ENCODE measurements at regions not wholly inside any gene's neighbourhood (a gene's known extent, or its start where the extent isn't known, plus 50 kb on each side); places are given as distances from the start of the nearest gene placed in this dataset.
"Not testable (repeated sequence)": the region's sequence is repeated elsewhere in the genome, so short reads cannot be mapped to it uniquely, and the experiment has no call there.

GRCh38 chr10:108051218-108051617 is 886.7 kb upstream of the SORCS1 start:
- Histone ChIP-seq H3K4me3 (no peak overlapping the region), H3K4me1 (replicated peaks in 1 of 2) (no peaks in the 10 kb centered on the region), H3K27ac (no peak overlapping the region)
- WGBS, 10 experiments: 24 to 100% (median 83%) methylated on average over 1 to 2 of the region's 2 CpGs; no CpG with 5 or more reads in 2 of the 10 experiments
- in situ Hi-C loops (cut with MboI; ENCODE audit: low pct_unique_long_range_greater_than_20kb in 2 of 9, low sequenced_read_pairs in 9 of 9, unreplicated experiment in 9 of 9): no loop called here
- no peak for ATAC-seq (replicated peaks in 6 of 8)

- in situ Hi-C loops (cut with MboI; ENCODE audit: low pct_unique_long_range_greater_than_20kb in 2 of 9, low sequenced_read_pairs in 9 of 9, unreplicated experiment in 9 of 9): no loop called here
- H3K4me3 ChIP-seq: no peak overlapping the region
- 0 to 83% (median 63%) methylated on average over 1 of the region's 1 CpG; no CpG with 5 or more reads in 5 of the 10 experiments for WGBS, 10 experiments
- H3K27ac ChIP-seq: no peak overlapping the region
- H3K4me1 ChIP-seq (replicated peaks in 1 of 2): no peaks in the 10 kb centered on the region
- ATAC-seq (replicated peaks in 6 of 8): no peak
Observed at GRCh38 chr10:108050626-108051025, 886.1 kb upstream of the SORCS1 start.

GRCh38 chr10:108049668-108050067 is 885.2 kb upstream of the SORCS1 start:
- WGBS, 10 experiments: 91 to 100% (median 100%) methylated on average over 1 of the region's 1 CpG; no CpG with 5 or more reads in 4 of the 10 experiments

GRCh38 chr10:108048898-108049297 is 884.4 kb upstream of the SORCS1 start:
- ATAC-seq (replicated peaks in 6 of 8): no peak
- 20 to 100% (median 75%) methylated on average over 1 to 2 of the region's 2 CpGs; no CpG with 5 or more reads in 4 of the 10 experiments for WGBS, 10 experiments
- Histone ChIP-seq H3K27ac (no peak overlapping the region), H3K4me3 (no peak overlapping the region), H3K4me1 (replicated peaks in 1 of 2) (no peaks in the 10 kb centered on the region)
- in situ Hi-C loops (cut with MboI; ENCODE audit: low pct_unique_long_range_greater_than_20kb in 2 of 9, low sequenced_read_pairs in 9 of 9, unreplicated experiment in 9 of 9): no loop called here

More at GRCh38 chr10:108049668-108050067, 885.2 kb upstream of the SORCS1 start:
- in situ Hi-C loops (cut with MboI; ENCODE audit: low pct_unique_long_range_greater_than_20kb in 2 of 9, low sequenced_read_pairs in 9 of 9, unreplicated experiment in 9 of 9): no loop called here
- Histone ChIP-seq H3K4me3 (no peak overlapping the region), H3K27ac (no peak overlapping the region), H3K4me1 (replicated peaks in 1 of 2) (no peaks in the 10 kb centered on the region)
- no peak for ATAC-seq (replicated peaks in 6 of 8)

DNA sequence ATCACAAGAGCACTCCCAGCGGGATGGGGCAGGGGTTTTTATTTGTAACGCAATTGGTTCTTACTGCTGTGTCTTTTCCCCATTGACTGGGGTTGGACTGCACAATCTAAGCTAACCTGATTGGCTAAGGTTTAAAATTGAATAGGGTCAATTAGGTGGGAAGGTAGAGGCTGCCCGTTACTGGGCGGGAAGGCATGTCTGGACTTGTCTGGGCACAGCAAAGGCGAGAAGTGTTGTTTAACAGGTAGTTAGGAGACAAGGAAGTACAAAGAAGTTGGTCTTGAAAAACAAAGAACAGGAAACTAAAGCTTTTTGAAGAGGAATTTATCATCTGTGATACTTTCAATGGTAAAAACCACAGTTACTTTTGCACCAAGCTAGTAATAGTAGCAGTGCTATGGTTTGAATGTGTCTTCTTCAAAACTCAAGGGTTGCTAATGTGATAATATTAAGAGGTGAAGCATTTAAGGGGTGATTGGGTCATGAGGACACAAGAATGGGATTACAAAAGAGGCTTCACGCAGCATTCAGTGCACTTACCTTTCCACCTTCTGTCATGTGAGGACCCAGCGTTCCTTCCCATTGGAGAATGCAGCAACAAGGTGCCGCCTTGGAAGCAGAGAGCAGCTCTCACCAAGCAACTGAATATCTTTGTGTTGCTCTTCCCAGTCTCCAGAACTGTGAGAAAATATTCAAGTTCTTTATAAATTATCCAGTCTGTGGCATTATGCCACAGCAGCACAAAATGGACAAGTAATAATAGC is 875.5 kb upstream of the SORCS1 start:
- no peak for ATAC-seq (replicated peaks in 6 of 8)
- Histone ChIP-seq H3K4me1 (replicated peaks in 1 of 2) (peaks cover 0 to 3% of the 10 kb centered on the region in 2 donors), H3K4me3 (no peak overlapping the region), H3K27ac (no peak overlapping the region)
- WGBS, 10 experiments: 35 to 100% (median 68%) methylated on average over 1 to 8 of the region's 8 CpGs; no CpG with 5 or more reads in 2 of the 10 experiments
- in situ Hi-C loops (cut with MboI; ENCODE audit: low pct_unique_long_range_greater_than_20kb in 2 of 9, low sequenced_read_pairs in 9 of 9, unreplicated experiment in 9 of 9): no loop called here

DNA sequence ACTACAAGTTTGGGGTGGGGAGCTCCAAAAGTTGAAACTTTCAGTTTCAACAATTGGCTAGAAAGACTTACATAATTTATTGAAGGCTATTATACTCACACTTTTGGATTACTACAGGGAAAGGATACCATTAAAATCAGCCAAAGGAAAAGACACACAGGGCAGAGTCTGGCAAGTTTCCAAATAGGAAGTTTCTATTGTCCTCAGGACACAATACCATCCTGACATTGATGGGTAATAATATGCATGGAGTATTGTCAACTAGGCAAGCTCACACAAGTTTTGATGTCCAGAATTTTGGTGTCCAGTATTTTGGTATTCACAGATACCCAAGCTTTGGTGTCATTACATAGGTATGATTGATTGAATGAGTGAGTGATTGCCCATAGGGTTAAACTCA is 872.6 kb upstream of the SORCS1 start:
- no peak for ATAC-seq (replicated peaks in 6 of 8)
- Histone ChIP-seq H3K4me1 (replicated peaks in 1 of 2) (peaks cover 0 to 3% of the 10 kb centered on the region in 2 donors), H3K27ac (no peak overlapping the region), H3K4me3 (no peak overlapping the region)
- in situ Hi-C loops (cut with MboI; ENCODE audit: low pct_unique_long_range_greater_than_20kb in 2 of 9, low sequenced_read_pairs in 9 of 9, unreplicated experiment in 9 of 9): no loop called here

DNA sequence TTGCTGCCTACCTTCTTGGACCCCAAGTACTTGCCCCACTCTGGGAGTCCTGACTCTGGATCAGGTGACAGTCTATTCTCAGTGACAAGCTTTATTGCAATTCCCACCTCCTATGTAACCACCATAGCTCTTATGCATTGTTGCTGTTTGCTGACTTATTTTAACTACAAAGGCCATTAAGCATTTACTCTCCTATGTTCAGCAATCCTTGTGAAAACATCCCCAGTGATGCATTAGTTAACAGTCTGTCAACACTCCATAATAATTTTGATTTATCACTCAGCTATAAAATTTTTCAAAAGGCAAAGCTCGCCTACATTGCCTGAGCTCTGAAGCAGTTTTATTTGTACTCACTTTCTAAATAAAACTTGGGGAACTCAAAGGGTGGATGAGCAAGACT is 871.8 kb upstream of the SORCS1 start:
- in situ Hi-C loops (cut with MboI; ENCODE audit: low pct_unique_long_range_greater_than_20kb in 2 of 9, low sequenced_read_pairs in 9 of 9, unreplicated experiment in 9 of 9): no loop called here
- H3K4me1 ChIP-seq (replicated peaks in 1 of 2): peaks cover 0 to 3% of the 10 kb centered on the region in 2 donors
- H3K27ac ChIP-seq: no peak overlapping the region
- WGBS, 10 experiments: 17 to 100% (median 53%) methylated on average over 1 of the region's 1 CpG
- peak in 5 of 8 experiments; percentile 18 to 80 (median 25) for ATAC-seq (replicated peaks in 6 of 8)
- no peak overlapping the region for H3K4me3 ChIP-seq

DNA sequence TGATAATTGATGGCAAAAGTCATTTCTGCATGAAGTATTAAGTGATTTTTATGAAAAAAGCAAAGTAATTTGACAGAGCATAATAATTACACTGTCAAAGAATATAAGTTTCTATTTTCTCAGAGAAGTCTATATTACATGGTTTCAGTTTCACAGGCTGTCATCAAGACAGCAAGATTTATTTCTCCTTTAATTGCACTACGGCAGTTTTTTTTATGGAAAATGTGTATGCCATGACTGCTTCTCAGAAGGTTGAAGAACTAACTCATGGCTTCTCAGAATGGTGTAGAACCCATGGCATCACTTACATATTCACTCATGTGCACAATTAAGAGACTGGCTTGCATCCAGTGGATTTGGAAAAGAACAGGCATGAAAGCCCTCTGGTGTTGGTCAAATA is 870.3 kb upstream of the SORCS1 start:
- Histone ChIP-seq H3K4me3 (no peak overlapping the region), H3K4me1 (replicated peaks in 1 of 2) (peaks cover 0 to 3% of the 10 kb centered on the region in 2 donors), H3K27ac (no peak overlapping the region)
- in situ Hi-C loops (cut with MboI; ENCODE audit: low pct_unique_long_range_greater_than_20kb in 2 of 9, low sequenced_read_pairs in 9 of 9, unreplicated experiment in 9 of 9): no loop called here
- WGBS, 10 experiments: 0 to 100% (median 73%) methylated on average over 1 of the region's 1 CpG; no CpG with 5 or more reads in 4 of the 10 experiments
- ATAC-seq (replicated peaks in 6 of 8): peak in 1 of 8 experiments; percentile 82

- WGBS, 10 experiments: 0 to 86% (median 50%) methylated on average over 1 to 3 of the region's 3 CpGs; no CpG with 5 or more reads in 2 of the 10 experiments
- in situ Hi-C loops (cut with MboI; ENCODE audit: low pct_unique_long_range_greater_than_20kb in 2 of 9, low sequenced_read_pairs in 9 of 9, unreplicated experiment in 9 of 9); H3K4me3 ChIP-seq; H3K4me1 ChIP-seq (replicated peaks in 1 of 2); H3K27ac ChIP-seq; ATAC-seq (replicated peaks in 6 of 8): not testable (repeated sequence)
Observed at GRCh38 chr10:108033518-108033917, 869.0 kb upstream of the SORCS1 start.

DNA sequence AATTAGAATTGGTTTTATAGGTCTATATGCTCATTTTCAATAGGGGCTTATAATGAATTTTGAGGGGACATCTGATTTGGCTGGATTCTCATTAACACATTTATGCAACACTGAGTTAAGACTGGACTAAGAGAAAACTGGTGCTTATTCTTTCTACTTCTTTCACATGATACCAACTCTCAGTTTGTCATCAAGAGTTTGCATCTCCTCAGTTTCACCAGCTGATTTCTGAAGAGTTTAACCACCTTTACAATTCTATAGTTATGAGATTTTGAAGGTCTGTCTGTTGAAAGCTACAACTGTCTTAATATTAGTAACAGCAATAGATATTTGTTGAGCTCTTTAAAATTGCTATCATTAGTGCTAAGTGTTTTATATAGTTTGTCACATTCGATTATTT is 867.0 kb upstream of the SORCS1 start:
- H3K27ac ChIP-seq: no peak overlapping the region
- peaks cover 0 to 2% of the 10 kb centered on the region in 2 donors for H3K4me1 ChIP-seq (replicated peaks in 1 of 2)
- in situ Hi-C loops (cut with MboI; ENCODE audit: low pct_unique_long_range_greater_than_20kb in 2 of 9, low sequenced_read_pairs in 9 of 9, unreplicated experiment in 9 of 9): no loop called here
- ATAC-seq (replicated peaks in 6 of 8): no peak
- H3K4me3 ChIP-seq: no peak overlapping the region
- WGBS, 10 experiments: 0 to 100% (median 63%) methylated on average over 1 of the region's 1 CpG; no CpG with 5 or more reads in 2 of the 10 experiments

- 60 to 100% (median 96%) methylated on average over 1 of the region's 1 CpG; no CpG with 5 or more reads in 4 of the 10 experiments for WGBS, 10 experiments
- Histone ChIP-seq H3K4me3 (no peak overlapping the region), H3K27ac (no peak overlapping the region), H3K4me1 (replicated peaks in 1 of 2) (no peaks in the 10 kb centered on the region)
- in situ Hi-C loops (cut with MboI; ENCODE audit: low pct_unique_long_range_greater_than_20kb in 2 of 9, low sequenced_read_pairs in 9 of 9, unreplicated experiment in 9 of 9): no loop called here
- ATAC-seq (replicated peaks in 6 of 8): peak in 1 of 8 experiments; percentile 46
Observed at GRCh38 chr10:108014902-108015177, 850.3 kb upstream of the SORCS1 start.

DNA sequence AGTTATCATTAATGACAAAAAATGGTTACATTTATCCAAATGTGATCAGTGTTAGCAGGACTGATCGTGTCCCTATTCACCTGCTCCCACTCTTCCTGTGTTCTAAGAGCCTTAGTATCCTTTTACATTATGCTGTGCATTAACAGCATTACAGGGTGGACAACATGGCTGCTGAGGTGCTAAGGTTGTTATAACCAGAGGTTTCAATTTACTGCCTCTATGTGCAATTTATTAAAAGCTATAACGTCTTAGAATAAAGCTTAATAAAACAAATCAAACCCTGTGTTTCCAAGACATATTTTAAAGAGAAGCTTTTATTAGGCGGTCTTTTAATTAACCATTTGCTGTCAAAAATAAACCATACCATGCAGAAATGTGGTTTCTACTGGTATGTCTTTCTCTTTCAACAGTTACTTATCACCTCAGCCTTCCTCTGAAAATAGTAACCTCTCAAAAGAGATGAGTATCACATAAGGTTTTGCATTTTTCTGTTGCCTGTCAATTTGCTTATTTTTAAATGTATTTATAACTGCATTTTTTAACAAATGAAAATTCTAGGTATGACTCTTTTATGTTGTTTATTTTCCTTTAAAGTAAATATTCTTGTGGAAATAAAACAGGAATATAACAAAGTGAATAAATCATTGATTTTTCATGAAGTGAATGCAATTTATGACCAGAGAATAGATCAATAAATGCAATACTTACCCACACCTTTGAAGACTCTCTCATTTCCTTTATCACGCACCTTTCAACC is 849.8 kb upstream of the SORCS1 start:
- Histone ChIP-seq H3K27ac (no peak overlapping the region), H3K4me1 (replicated peaks in 1 of 2) (no peaks in the 10 kb centered on the region), H3K4me3 (no peak overlapping the region)
- no peak for ATAC-seq (replicated peaks in 6 of 8)
- WGBS, 10 experiments: 18 to 100% (median 77%) methylated on average over 1 to 4 of the region's 4 CpGs
- in situ Hi-C loops (cut with MboI; ENCODE audit: low pct_unique_long_range_greater_than_20kb in 2 of 9, low sequenced_read_pairs in 9 of 9, unreplicated experiment in 9 of 9): no loop called here

DNA sequence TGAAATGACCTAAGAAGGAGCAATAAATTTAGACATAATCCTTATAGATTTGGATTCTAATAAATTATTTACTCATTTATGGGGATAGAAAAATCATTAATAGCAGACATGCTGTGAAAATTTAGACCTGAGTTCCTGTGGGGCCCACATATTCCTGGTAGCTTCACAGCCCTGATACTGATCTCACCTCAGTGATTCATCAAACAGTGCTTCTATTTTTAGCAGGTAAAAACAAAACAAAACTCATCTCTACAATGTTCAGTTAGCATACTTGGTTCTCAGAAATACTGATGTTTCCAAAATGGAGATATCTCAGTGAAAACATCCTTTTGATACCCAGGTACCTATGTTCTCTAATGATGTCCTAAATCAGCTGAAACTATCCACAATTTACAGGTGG is 841.1 kb upstream of the SORCS1 start:
- H3K4me3 ChIP-seq: no peak overlapping the region
- in situ Hi-C loops (cut with MboI; ENCODE audit: low pct_unique_long_range_greater_than_20kb in 2 of 9, low sequenced_read_pairs in 9 of 9, unreplicated experiment in 9 of 9): no loop called here
- H3K4me1 ChIP-seq (replicated peaks in 1 of 2): no peaks in the 10 kb centered on the region
- peak in 2 of 8 experiments; percentile 16 to 34 for ATAC-seq (replicated peaks in 6 of 8)
- H3K27ac ChIP-seq: no peak overlapping the region

- no peak overlapping the region for H3K4me3 ChIP-seq
- in situ Hi-C loops (cut with MboI; ENCODE audit: low pct_unique_long_range_greater_than_20kb in 2 of 9, low sequenced_read_pairs in 9 of 9, unreplicated experiment in 9 of 9): no loop called here
- no peak for ATAC-seq (replicated peaks in 6 of 8)
- H3K4me1 ChIP-seq (replicated peaks in 1 of 2): no peaks in the 10 kb centered on the region
- no peak overlapping the region for H3K27ac ChIP-seq
Observed at GRCh38 chr10:108003576-108003975, 839.1 kb upstream of the SORCS1 start.
